Panc1 (cell line): ENCODE measurements at regions not wholly inside any gene's neighbourhood (a gene's known extent, or its start where the extent isn't known, plus 50 kb on each side); places are given as distances from the start of the nearest gene placed in this dataset.

Experiments
- POLR2AphosphoS5 ChIP-seq: IDR thresholded peaks from 2 replicates; pipeline ENCODE4 v1.6.1; 2012; ENCODE audit warnings: mild to moderate bottlenecking, low read depth, low read length, moderate library complexity
- SIN3A ChIP-seq: IDR thresholded peaks from 2 replicates; pipeline ENCODE4 v1.6.1; 2012; ENCODE audit warnings: low read depth, mild to moderate bottlenecking, low read length, moderate library complexity, borderline replicate concordance; ENCODE audit not compliant: insufficient read depth
- TCF7L2 ChIP-seq: IDR thresholded peaks from 2 replicates; pipeline ENCODE4 v1.6.1; 2011; ENCODE audit warnings: mild to moderate bottlenecking, low read depth, low read length, inconsistent platforms
- TF ChIP-seq, protein P1 (sequence below), 2 experiments: IDR thresholded peaks; 2 replicates each; pipeline ENCODE4 v1.6.1; 2011 to 2012; ENCODE audit warnings: low read depth in 2 of 2, control low read depth in 1 of 2, low read length in 1 of 2, mild to moderate bottlenecking in 1 of 2, moderate library complexity in 1 of 2; ENCODE audit not compliant: insufficient read depth in 1 of 2
- TF ChIP-seq, protein P2 (sequence below): fragments of 450-650 bp; IDR thresholded peaks from 2 replicates; pipeline ENCODE4 v1.5.1; 2017; ENCODE audit warnings: mild to moderate bottlenecking

DNA sequence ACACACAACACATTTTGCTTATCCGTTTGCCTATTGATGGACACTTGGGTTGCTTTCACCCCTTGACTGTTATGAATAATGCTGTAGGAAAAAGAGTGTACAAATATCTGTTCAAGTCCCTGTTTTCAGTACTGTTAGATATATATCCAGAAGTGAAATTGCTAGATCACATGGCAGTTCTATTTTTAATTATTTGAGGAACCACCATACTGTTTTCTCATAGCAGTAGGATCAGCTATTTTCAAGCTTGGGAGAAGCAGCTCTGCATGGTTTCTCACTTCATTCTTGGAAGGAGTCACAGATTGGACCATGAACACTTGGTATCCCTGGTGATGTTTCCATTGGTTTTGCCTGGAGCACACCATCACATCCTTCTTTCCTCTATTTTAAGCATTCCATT, 114.4 kb upstream of the ZP4 start:
- TF ChIP-seq, protein P1, sequence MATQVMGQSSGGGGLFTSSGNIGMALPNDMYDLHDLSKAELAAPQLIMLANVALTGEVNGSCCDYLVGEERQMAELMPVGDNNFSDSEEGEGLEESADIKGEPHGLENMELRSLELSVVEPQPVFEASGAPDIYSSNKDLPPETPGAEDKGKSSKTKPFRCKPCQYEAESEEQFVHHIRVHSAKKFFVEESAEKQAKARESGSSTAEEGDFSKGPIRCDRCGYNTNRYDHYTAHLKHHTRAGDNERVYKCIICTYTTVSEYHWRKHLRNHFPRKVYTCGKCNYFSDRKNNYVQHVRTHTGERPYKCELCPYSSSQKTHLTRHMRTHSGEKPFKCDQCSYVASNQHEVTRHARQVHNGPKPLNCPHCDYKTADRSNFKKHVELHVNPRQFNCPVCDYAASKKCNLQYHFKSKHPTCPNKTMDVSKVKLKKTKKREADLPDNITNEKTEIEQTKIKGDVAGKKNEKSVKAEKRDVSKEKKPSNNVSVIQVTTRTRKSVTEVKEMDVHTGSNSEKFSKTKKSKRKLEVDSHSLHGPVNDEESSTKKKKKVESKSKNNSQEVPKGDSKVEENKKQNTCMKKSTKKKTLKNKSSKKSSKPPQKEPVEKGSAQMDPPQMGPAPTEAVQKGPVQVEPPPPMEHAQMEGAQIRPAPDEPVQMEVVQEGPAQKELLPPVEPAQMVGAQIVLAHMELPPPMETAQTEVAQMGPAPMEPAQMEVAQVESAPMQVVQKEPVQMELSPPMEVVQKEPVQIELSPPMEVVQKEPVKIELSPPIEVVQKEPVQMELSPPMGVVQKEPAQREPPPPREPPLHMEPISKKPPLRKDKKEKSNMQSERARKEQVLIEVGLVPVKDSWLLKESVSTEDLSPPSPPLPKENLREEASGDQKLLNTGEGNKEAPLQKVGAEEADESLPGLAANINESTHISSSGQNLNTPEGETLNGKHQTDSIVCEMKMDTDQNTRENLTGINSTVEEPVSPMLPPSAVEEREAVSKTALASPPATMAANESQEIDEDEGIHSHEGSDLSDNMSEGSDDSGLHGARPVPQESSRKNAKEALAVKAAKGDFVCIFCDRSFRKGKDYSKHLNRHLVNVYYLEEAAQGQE (IDR thresholded peaks at IDR 0.05; ENCODE audit: insufficient read depth in 1 of 2, low read depth in 2 of 2, low read length in 1 of 2), result no peak
- TF ChIP-seq, protein P2, sequence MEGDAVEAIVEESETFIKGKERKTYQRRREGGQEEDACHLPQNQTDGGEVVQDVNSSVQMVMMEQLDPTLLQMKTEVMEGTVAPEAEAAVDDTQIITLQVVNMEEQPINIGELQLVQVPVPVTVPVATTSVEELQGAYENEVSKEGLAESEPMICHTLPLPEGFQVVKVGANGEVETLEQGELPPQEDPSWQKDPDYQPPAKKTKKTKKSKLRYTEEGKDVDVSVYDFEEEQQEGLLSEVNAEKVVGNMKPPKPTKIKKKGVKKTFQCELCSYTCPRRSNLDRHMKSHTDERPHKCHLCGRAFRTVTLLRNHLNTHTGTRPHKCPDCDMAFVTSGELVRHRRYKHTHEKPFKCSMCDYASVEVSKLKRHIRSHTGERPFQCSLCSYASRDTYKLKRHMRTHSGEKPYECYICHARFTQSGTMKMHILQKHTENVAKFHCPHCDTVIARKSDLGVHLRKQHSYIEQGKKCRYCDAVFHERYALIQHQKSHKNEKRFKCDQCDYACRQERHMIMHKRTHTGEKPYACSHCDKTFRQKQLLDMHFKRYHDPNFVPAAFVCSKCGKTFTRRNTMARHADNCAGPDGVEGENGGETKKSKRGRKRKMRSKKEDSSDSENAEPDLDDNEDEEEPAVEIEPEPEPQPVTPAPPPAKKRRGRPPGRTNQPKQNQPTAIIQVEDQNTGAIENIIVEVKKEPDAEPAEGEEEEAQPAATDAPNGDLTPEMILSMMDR, result no peak
- TF ChIP-seq SIN3A, result no peak
- no peak for TF ChIP-seq POLR2AphosphoS5
- TF ChIP-seq TCF7L2, result no peak
